Neuronal stem cell (in vitro differentiated cells): ENCODE measurements at regions not wholly inside any gene's neighbourhood (a gene's known extent, or its start where the extent isn't known, plus 50 kb on each side); places are given as distances from the start of the nearest gene placed in this dataset.

ENCODE experiments used
- DNase-seq: peaks from one replicate; pipeline ENCODE4 v3.0.0-alpha.2; 2013; ENCODE audit warnings: low spot score
- H2AFZ ChIP-seq: one replicate; pipeline ENCODE4 v1.6.1; 2013; ENCODE audit warnings: mild to moderate bottlenecking, low read length, inconsistent platforms
- H2AK5ac ChIP-seq: 2 replicates; pipeline ENCODE4 v1.6.1; 2013; ENCODE audit warnings: low read depth, mild to moderate bottlenecking, inconsistent platforms, low read length, moderate library complexity, mixed read lengths
- H2BK120ac ChIP-seq: 2 replicates; pipeline ENCODE4 v1.6.1; 2013; ENCODE audit warnings: low read depth, mild to moderate bottlenecking, inconsistent platforms, low read length, moderate library complexity, mixed read lengths
- H2BK12ac ChIP-seq: one replicate; pipeline ENCODE4 v1.6.1; 2013; ENCODE audit warnings: low read length, inconsistent platforms
- H2BK15ac ChIP-seq: 2 replicates; pipeline ENCODE4 v1.6.1; 2013; ENCODE audit warnings: mild to moderate bottlenecking, low read length, inconsistent platforms, mixed read lengths
- H2BK5ac ChIP-seq: one replicate; pipeline ENCODE4 v1.6.1; 2013; ENCODE audit warnings: inconsistent platforms, mild to moderate bottlenecking, low read length, moderate library complexity
- H3K14ac ChIP-seq: one replicate; pipeline ENCODE4 v1.6.1; 2013; ENCODE audit warnings: low read length, inconsistent platforms
- H3K18ac ChIP-seq: 2 replicates; pipeline ENCODE4 v1.6.1; 2013; ENCODE audit warnings: low read length, inconsistent platforms
- H3K23ac ChIP-seq: 2 replicates; pipeline ENCODE4 v1.6.1; 2013; ENCODE audit warnings: low read depth, mild to moderate bottlenecking, mixed read lengths, low read length, inconsistent platforms; ENCODE audit not compliant: poor library complexity
- H3K27ac ChIP-seq: replicated peaks from 3 replicates; pipeline ENCODE4 v1.5.1; 2013; ENCODE audit warnings: low read length, inconsistent platforms
- H3K27me3 ChIP-seq, 3 experiments: 2 replicates each; pipeline ENCODE4 v1.6.1; 2013; ENCODE audit warnings: low read length in 3 of 3, mild to moderate bottlenecking in 2 of 3, inconsistent platforms in 1 of 3, low read depth in 1 of 3, mixed read lengths in 1 of 3, moderate library complexity in 1 of 3; ENCODE audit not compliant: control insufficient read depth in 3 of 3, insufficient read depth in 3 of 3
- H3K36me3 ChIP-seq, 2 donors: replicated peaks in 1 of 2; 2 replicates each; pipeline ENCODE4 v1.6.1; 2013; ENCODE audit warnings: low read length in 2 of 2; ENCODE audit not compliant: control insufficient read depth in 2 of 2, insufficient read depth in 2 of 2
- H3K4ac ChIP-seq: 2 replicates; pipeline ENCODE4 v1.6.1; 2013; ENCODE audit warnings: inconsistent platforms, mild to moderate bottlenecking, low read length, moderate library complexity
- H3K4me1 ChIP-seq, 2 donors: 1 replicate in 1 of 2; 2 replicates in 1 of 2; pipeline ENCODE4 v1.6.1; 2013; ENCODE audit warnings: low read length in 2 of 2, low read depth in 1 of 2; ENCODE audit not compliant: control insufficient read depth in 2 of 2, insufficient read depth in 1 of 2
- H3K4me2 ChIP-seq: one replicate; pipeline ENCODE4 v1.6.1; 2013; ENCODE audit warnings: mild to moderate bottlenecking, low read length, inconsistent platforms; ENCODE audit not compliant: insufficient read depth, poor library complexity, severe bottlenecking
- H3K4me3 ChIP-seq, 2 donors: 2 replicates each; pipeline ENCODE4 v1.5.1; 2013; ENCODE audit warnings: low read length in 2 of 2, mild to moderate bottlenecking in 2 of 2, inconsistent platforms in 1 of 2, moderate library complexity in 1 of 2
- H3K79me1 ChIP-seq: one replicate; pipeline ENCODE4 v1.6.1; 2013; ENCODE audit warnings: low read depth, mild to moderate bottlenecking, inconsistent platforms, low read length, moderate library complexity
- H3K9ac ChIP-seq: one replicate; pipeline ENCODE4 v1.6.1; 2013; ENCODE audit warnings: mild to moderate bottlenecking, low read depth, low read length, inconsistent platforms; ENCODE audit not compliant: poor library complexity
- H3K9me3 ChIP-seq, 2 donors: replicated peaks in 1 of 2; 2 replicates each; pipeline versions ENCODE3 to v1.6.1; 2013; ENCODE audit warnings: low read length in 2 of 2, mild to moderate bottlenecking in 2 of 2, inconsistent platforms in 1 of 2, low read depth in 1 of 2, mixed read lengths in 1 of 2, moderate library complexity in 1 of 2; ENCODE audit not compliant: control insufficient read depth in 2 of 2, insufficient read depth in 1 of 2
- H4K8ac ChIP-seq: one replicate; pipeline ENCODE4 v1.6.1; 2013; ENCODE audit warnings: low read depth, mild to moderate bottlenecking, inconsistent platforms, low read length, moderate library complexity
- H4K91ac ChIP-seq: one replicate; pipeline ENCODE4 v1.6.1; 2013; ENCODE audit warnings: low read length, low read depth, mild to moderate bottlenecking, inconsistent platforms; ENCODE audit not compliant: poor library complexity
- WGBS, 2 donors: extraction: QIAGEN DNeasy Blood & Tissue Kit; methylation state at CpG; one replicate each; pipeline ENCODE4 v1.1.7; 2013; ENCODE audit warnings: missing lambda C conversion rate in 2 of 2, mixed read lengths in 1 of 2; ENCODE audit not compliant: insufficient read length in 2 of 2, insufficient replicate concordance in 1 of 2; ENCODE audit errors: extremely low coverage in 2 of 2; 5-methylcytosine and 5-hydroxymethylcytosine counted together

DNA sequence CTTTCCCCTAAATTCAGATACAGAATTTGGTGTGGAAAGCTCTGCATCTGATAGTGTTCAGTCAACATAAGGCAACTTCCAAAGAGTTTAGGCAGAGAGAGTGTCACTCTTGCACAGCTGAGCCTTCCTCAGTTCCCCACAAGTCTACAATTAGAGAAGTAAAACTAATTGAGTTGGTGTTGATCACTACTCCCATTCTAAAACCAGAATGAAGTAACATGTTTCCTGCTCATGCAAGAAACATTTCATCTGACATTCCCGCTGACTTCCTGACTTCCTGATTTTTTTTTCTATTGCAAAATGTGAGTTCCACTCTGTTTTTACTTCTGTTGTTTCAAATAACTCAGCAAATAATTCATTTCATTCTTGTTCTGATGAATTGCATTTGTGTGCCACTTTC, 271.0 kb downstream of the ALG10B start:
- WGBS, 2 donors, result no CpG with 5 or more reads among the region's 1 CpG
- no peak overlapping the region for H3K4me3 ChIP-seq
- H3K4me2 ChIP-seq, result no peak overlapping the region
- H3K4ac ChIP-seq, result no peak overlapping the region
- H3K79me1 ChIP-seq, result no peaks in the 10 kb centered on the region
- H4K91ac ChIP-seq, result no peak overlapping the region
- no peaks in the 10 kb centered on the region for H3K27me3 ChIP-seq
- no peak overlapping the region for H2AFZ ChIP-seq
- H3K36me3 ChIP-seq, result no peaks in the 10 kb centered on the region
- no peak overlapping the region for H4K8ac ChIP-seq
- no peak overlapping the region for H2BK12ac ChIP-seq
- H2AK5ac ChIP-seq, result no peak overlapping the region
- no peak overlapping the region for H2BK120ac ChIP-seq
- no peak overlapping the region for H2BK5ac ChIP-seq
- no peaks in the 10 kb centered on the region for H3K4me1 ChIP-seq
- no peak overlapping the region for H3K14ac ChIP-seq
- DNase-seq, result no peak
- H3K9ac ChIP-seq, result no peak overlapping the region
- H3K23ac ChIP-seq, result no peak overlapping the region
- no peak overlapping the region for H2BK15ac ChIP-seq
- H3K18ac ChIP-seq, result no peak overlapping the region
- H3K27ac ChIP-seq, result no peak overlapping the region
- H3K9me3 ChIP-seq, result no peaks in the 10 kb centered on the region

DNA sequence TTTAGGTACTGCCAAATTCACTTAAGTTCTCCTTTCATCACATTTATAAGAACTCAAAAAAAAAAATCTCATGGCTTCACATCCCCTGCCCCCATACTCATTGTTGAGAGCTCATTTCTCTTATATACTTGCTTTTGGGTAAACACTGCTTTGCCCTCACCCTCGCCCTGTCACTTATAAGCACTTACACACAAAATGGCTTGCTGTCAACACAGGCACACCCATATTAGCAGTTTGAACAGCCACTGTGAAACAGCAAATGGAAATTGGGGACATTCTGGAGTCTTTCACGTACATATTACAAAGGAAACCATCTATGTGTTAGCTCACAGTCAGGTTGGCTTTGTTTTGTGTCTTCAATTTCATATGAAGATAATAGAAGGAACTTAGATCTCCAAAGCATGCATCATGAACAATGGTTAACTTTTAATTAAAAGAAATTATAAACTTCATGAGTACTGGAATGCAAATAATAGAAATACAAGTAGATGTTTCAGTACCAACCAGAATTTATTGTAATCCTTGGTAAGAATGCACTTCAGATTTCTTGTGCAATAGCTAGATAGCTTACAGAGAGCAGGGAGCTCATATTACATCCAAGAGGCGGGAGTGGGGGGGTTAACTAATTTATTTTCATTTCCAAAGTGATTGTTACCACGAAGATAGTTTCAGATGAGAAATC, 272.2 kb downstream of the ALG10B start:
- Histone ChIP-seq H2AFZ (no peak overlapping the region), H2BK15ac (no peak overlapping the region), H3K4ac (no peak overlapping the region), H3K4me3 (no peak overlapping the region), H3K18ac (no peak overlapping the region), H3K79me1 (no peaks in the 10 kb centered on the region), H3K9ac (no peak overlapping the region), H3K27me3 (no peaks in the 10 kb centered on the region), H3K4me2 (no peak overlapping the region), H4K8ac (no peak overlapping the region), H3K4me1 (no peaks in the 10 kb centered on the region), H3K36me3 (no peaks in the 10 kb centered on the region), H2BK120ac (no peak overlapping the region), H2BK12ac (no peak overlapping the region), H4K91ac (no peak overlapping the region), H3K9me3 (no peaks in the 10 kb centered on the region), H3K27ac (no peak overlapping the region), H2BK5ac (no peak overlapping the region), H3K23ac (no peak overlapping the region), H2AK5ac (no peak overlapping the region), H3K14ac (no peak overlapping the region)
- DNase-seq, result no peak
- WGBS, 2 donors, result no CpG with 5 or more reads among the region's 4 CpGs

DNA sequence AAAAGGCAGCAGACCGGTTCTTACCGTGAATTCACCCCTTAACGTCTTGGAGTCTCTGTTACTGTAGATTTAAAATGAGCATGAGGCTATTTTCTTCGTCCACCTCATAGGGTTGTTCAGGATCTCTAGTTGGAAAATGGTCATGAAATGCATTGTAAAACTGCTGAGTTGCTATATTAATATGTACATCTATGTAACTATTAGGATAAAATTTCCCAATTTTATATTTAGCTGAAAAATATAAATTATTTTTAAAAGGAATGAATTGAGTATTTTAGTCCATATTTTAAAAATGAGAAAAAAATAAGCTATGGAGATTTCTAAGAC, 272.7 kb downstream of the ALG10B start:
- Histone ChIP-seq H2BK5ac (no peak overlapping the region), H3K18ac (no peak overlapping the region), H2AK5ac (no peak overlapping the region), H3K36me3 (no peaks in the 10 kb centered on the region), H3K4me1 (no peaks in the 10 kb centered on the region), H3K23ac (no peak overlapping the region), H2BK120ac (no peak overlapping the region), H3K4ac (no peak overlapping the region), H3K9ac (no peak overlapping the region), H3K27ac (no peak overlapping the region), H3K27me3 (no peaks in the 10 kb centered on the region), H3K4me2 (no peak overlapping the region), H4K91ac (no peak overlapping the region), H3K9me3 (no peaks in the 10 kb centered on the region), H4K8ac (no peak overlapping the region), H3K4me3 (no peak overlapping the region), H2BK15ac (no peak overlapping the region), H3K79me1 (no peaks in the 10 kb centered on the region), H2BK12ac (no peak overlapping the region), H2AFZ (no peak overlapping the region), H3K14ac (no peak overlapping the region)
- no CpG with 5 or more reads among the region's 4 CpGs for WGBS, 2 donors
- no peak for DNase-seq

DNA sequence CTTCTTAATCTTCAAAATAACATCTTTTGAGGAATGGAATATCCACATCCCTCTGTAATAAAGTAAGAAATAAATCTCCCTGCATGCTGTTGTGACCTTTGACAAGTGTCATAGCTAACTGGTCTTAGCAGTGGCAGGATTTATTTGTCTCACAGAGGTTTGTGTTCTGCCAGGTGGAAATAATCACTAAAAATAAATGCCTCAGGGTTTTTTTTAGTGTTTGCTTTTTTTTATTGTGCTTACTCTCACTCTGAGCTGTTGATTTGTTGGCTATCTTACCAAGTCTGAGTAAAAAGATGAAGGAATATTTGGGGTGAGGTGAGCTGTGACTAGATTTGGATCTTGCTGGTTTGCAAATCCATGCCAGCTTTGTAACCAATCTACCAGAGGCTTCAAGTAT, 285.4 kb downstream of the ALG10B start:
- Histone ChIP-seq H3K18ac (no peak overlapping the region), H3K4me3 (no peak overlapping the region), H3K4me1 (no peaks in the 10 kb centered on the region), H3K23ac (no peak overlapping the region), H3K79me1 (no peaks in the 10 kb centered on the region), H2BK5ac (no peak overlapping the region), H4K91ac (no peak overlapping the region), H2AFZ (no peak overlapping the region), H3K9me3 (no peaks in the 10 kb centered on the region), H3K14ac (no peak overlapping the region), H3K4ac (no peak overlapping the region), H3K27ac (no peak overlapping the region), H3K9ac (no peak overlapping the region), H2BK15ac (no peak overlapping the region), H2BK12ac (no peak overlapping the region), H2AK5ac (no peak overlapping the region), H3K36me3 (no peaks in the 10 kb centered on the region), H2BK120ac (no peak overlapping the region), H3K4me2 (no peak overlapping the region), H3K27me3 (no peaks in the 10 kb centered on the region), H4K8ac (no peak overlapping the region)
- DNase-seq, result no peak
